Activated CD4-positive, alpha-beta T cell treated with anti-CD3 and anti-CD28 coated beads for 1 hour (primary cell): ENCODE measurements at regions not wholly inside any gene's neighbourhood (a gene's known extent, or its start where the extent isn't known, plus 50 kb on each side); places are given as distances from the start of the nearest gene placed in this dataset.

Experiments used
- DNase-seq: peaks from one replicate; pipeline ENCODE4 v3.0.0-alpha.2; 2020

GRCh38 chr5:77157732-77158532 is 52.5 kb upstream of the PDE8B start:
- no peak for DNase-seq

DNA sequence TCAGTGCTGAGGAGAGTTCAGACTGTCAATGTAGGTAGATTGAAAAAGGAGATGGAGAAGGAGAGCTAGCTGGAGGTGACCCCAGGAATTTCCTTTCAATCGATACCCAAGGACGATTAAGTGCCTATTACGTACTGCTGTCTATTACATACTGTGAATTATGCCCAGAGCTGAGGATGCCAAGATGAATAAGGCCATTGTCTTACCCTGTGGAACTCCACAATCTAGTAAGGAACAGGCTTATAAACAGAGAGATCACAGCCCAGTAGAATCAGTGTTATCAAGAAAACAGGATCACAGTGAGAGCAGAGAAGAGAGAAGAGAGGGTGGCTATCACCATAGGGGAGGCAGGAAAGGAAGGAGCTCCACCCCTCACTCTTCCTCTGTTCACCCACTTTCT is 54.1 kb upstream of the PDE8B start:
- no peak for DNase-seq

DNA sequence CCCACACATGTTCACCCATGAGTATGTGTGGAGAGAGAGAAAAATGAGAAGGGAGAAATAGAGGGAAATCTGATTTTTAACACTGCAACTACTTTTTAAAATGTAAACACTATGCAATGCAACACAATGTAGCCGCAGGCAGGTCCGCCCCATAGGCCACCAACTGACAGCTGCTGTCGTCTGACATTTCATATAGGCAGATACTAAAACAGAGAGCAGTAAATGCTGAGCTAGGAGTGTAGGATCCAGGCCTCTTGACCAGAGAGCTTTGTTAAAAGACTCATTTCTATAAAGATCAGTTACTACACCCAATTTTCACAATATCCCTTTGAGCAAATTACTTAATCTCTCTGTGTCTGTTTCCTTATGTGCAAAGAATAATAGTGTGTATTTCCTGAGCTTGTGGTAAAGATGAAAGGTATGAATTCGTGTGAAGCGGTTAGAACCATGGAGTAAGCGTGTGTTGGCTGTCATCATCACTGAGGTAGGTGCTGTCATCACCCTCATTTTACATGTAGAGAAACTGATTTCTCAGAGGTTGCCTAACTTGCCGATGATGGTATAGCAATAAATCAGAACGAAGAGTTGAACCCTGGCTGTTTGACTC is 55.2 kb upstream of the PDE8B start:
- DNase-seq: no peak

- DNase-seq: no peak
Measured at GRCh38 chr5:77152441-77152840, 58.0 kb upstream of the PDE8B start.

DNA sequence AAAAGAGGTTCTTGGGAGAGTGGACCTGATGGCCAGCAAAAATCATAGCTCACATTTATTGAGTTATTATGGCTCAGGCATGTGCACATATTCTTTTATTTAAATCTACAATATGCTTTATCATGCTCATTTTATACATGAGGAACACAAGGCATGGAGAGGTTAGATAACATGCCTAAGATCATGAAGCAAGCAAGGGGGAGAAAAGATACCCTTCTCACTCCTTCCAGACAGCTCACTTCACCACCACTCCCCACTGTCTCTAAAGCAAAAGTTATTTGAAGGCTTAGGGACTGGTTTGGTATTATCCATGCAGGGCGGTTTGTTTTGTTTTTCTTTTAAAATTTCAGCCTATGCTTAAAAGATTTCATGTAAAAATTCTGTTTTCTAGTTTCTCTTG is 59.0 kb upstream of the PDE8B start:
- no peak for DNase-seq

- DNase-seq: no peak
Measured at GRCh38 chr5:77146896-77147295, 59.8 kb upstream of the ZBED3 start.

GRCh38 chr5:77145666-77146065 is 58.6 kb upstream of the ZBED3 start:
- no peak for DNase-seq

GRCh38 chr5:77144837-77145139 is 57.7 kb upstream of the ZBED3 start:
- no peak for DNase-seq

DNA sequence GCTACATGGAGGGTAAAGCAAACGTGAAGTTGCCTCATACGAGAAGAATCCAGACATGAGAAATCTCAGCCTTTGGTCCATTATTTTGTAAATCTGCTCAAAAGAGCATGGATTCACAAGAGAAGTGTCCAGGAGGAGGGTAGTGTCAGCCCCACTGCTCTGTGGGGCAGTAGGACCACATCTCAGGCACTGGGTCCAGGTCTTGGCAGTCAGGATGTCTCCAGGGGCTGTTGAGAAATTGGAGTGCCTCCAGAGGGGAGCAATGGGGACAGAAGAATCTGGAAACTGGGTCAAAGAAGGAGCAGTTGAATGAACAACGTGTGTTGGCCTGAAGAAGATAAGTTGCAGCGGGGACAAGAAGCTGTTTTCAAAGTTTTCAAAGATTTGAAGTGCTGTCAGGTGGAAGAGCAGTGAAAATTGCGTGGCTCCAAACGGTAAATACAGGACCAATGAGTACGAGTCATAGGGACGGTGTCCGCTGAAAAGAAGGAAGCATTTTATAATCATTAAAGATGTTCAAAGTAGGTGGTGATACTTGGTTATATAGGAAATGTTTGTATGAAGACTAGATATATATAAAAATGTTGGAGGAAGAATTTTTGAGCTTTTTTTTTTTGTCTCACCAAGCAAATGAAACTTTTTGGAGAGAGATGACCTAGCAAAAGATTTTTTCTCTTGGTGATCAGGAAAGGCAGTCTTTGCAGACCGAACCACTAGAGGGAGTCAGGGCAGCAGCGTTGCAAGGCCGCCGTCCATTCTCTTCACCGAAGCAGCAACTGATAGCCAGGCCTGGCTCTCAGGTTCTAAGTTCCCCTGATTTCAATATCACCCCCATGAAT is 57.1 kb upstream of the ZBED3 start:
- DNase-seq: peak; percentile 31

- DNase-seq: no peak
Measured at GRCh38 chr5:77140350-77140749, 53.3 kb upstream of the ZBED3 start.

GRCh38 chr5:77139001-77139400 is 51.9 kb upstream of the ZBED3 start:
- no peak for DNase-seq
